ENCODE measurements at regions not wholly inside any gene's neighbourhood (a gene's known extent, or its start where the extent isn't known, plus 50 kb on each side); places are given as distances from the start of the nearest gene placed in this dataset.
"Not testable (repeated sequence)": the region's sequence is repeated elsewhere in the genome, so short reads cannot be mapped to it uniquely, and the experiment has no call there.

GRCh38 chr16:87100306-87101058, 216.7 kb downstream of the C16orf95 start:
- no peak for DNase-seq (ENCODE audit: low read depth)

- no peak for DNase-seq (ENCODE audit: low read depth)
Observed at GRCh38 chr16:87101903-87102302, 215.3 kb downstream of the C16orf95 start.

GRCh38 chr16:87107201-87107600, 210.0 kb downstream of the C16orf95 start:
- no peak for DNase-seq (ENCODE audit: low read depth)

GRCh38 chr16:87108278-87108677, 208.9 kb downstream of the C16orf95 start:
- no peak for DNase-seq (ENCODE audit: low read depth)

GRCh38 chr16:87108941-87109340, 208.3 kb downstream of the C16orf95 start:
- no peak for DNase-seq (ENCODE audit: low read depth)

GRCh38 chr16:87114832-87115231, 202.4 kb downstream of the C16orf95 start:
- DNase-seq (ENCODE audit: low read depth) = no peak

GRCh38 chr16:87115646-87116045, 201.5 kb downstream of the C16orf95 start:
- DNase-seq (ENCODE audit: low read depth) = no peak

GRCh38 chr16:87117936-87118335, 199.3 kb downstream of the C16orf95 start:
- no peak for DNase-seq (ENCODE audit: low read depth)

GRCh38 chr16:87119168-87119567, 198.0 kb downstream of the C16orf95 start:
- no peak for DNase-seq (ENCODE audit: low read depth)

GRCh38 chr16:87119748-87120147, 197.4 kb downstream of the C16orf95 start:
- DNase-seq (ENCODE audit: low read depth) = no peak

- DNase-seq (ENCODE audit: low read depth) = no peak
Observed at GRCh38 chr16:87121816-87122215, 195.4 kb downstream of the C16orf95 start.

GRCh38 chr16:87123356-87124001, 193.7 kb downstream of the C16orf95 start:
- no peak for DNase-seq (ENCODE audit: low read depth)

GRCh38 chr16:87124405-87124804, 192.8 kb downstream of the C16orf95 start:
- DNase-seq (ENCODE audit: low read depth) = not testable (repeated sequence)

- no peak for DNase-seq (ENCODE audit: low read depth)
Observed at GRCh38 chr16:87125206-87126155, 191.7 kb downstream of the C16orf95 start.

- no peak for DNase-seq (ENCODE audit: low read depth)
Observed at GRCh38 chr16:87126403-87127025, 190.7 kb downstream of the C16orf95 start.

GRCh38 chr16:87127061-87127765, 190.0 kb downstream of the C16orf95 start:
- no peak for DNase-seq (ENCODE audit: low read depth)

- no peak for DNase-seq (ENCODE audit: low read depth)
Observed at GRCh38 chr16:87127766-87128147, 189.4 kb downstream of the C16orf95 start.

- no peak for DNase-seq (ENCODE audit: low read depth)
Observed at GRCh38 chr16:87129771-87130170, 187.4 kb downstream of the C16orf95 start.

- no peak for DNase-seq (ENCODE audit: low read depth)
Observed at GRCh38 chr16:87131061-87131995, 185.9 kb downstream of the C16orf95 start.

GRCh38 chr16:87131996-87132345, 185.2 kb downstream of the C16orf95 start:
- DNase-seq (ENCODE audit: low read depth) = no peak

All from stimulated activated CD8-positive, alpha-beta memory T cell treated with anti-CD3 and anti-CD28 coated beads, Interleukin-15, amount 100 ng/mL, for 1 hour (primary cell).